ENCODE measurements at regions not wholly inside any gene's neighbourhood (a gene's known extent, or its start where the extent isn't known, plus 50 kb on each side); places are given as distances from the start of the nearest gene placed in this dataset.

- Histone ChIP-seq H3K27me3 (ENCODE audit: insufficient read depth, low read length) (peaks cover 3% of the 10 kb centered on the region), H3K4me1 (ENCODE audit: insufficient read depth, low read length) (peaks cover 6% of the 10 kb centered on the region), H3K4me3 (ENCODE audit: low read length) (no peak overlapping the region), H2AFZ (ENCODE audit: low read depth, low read length) (no peak overlapping the region), H3K36me3 (ENCODE audit: insufficient read depth, low read length) (no peaks in the 10 kb centered on the region), H3K9me3 (ENCODE audit: low read length) (no peaks in the 10 kb centered on the region)
Observed at GRCh38 chr2:128783896-128784295, 465.2 kb upstream of the HS6ST1 start.

- H3K27me3 ChIP-seq (ENCODE audit: insufficient read depth, low read length): peaks cover 3% of the 10 kb centered on the region
- no peaks in the 10 kb centered on the region for H3K36me3 ChIP-seq (ENCODE audit: insufficient read depth, low read length)
- H3K9me3 ChIP-seq (ENCODE audit: low read length): no peaks in the 10 kb centered on the region
- peaks cover 6% of the 10 kb centered on the region for H3K4me1 ChIP-seq (ENCODE audit: insufficient read depth, low read length)
- H2AFZ ChIP-seq (ENCODE audit: low read depth, low read length): no peak overlapping the region
- no peak overlapping the region for H3K4me3 ChIP-seq (ENCODE audit: low read length)
Observed at GRCh38 chr2:128784626-128785306, 466.1 kb upstream of the HS6ST1 start.

GRCh38 chr2:128786316-128786715 is 467.6 kb upstream of the HS6ST1 start:
- Histone ChIP-seq H3K27me3 (ENCODE audit: insufficient read depth, low read length) (peaks cover 3% of the 10 kb centered on the region), H3K4me1 (ENCODE audit: insufficient read depth, low read length) (peaks cover 14% of the 10 kb centered on the region), H3K36me3 (ENCODE audit: insufficient read depth, low read length) (no peaks in the 10 kb centered on the region), H3K4me3 (ENCODE audit: low read length) (no peak overlapping the region), H3K9me3 (ENCODE audit: low read length) (no peaks in the 10 kb centered on the region), H2AFZ (ENCODE audit: low read depth, low read length) (no peak overlapping the region)

GRCh38 chr2:128786741-128787478 is 468.2 kb upstream of the HS6ST1 start:
- H3K9me3 ChIP-seq (ENCODE audit: low read length): no peaks in the 10 kb centered on the region
- no peak overlapping the region for H3K4me3 ChIP-seq (ENCODE audit: low read length)
- no peaks in the 10 kb centered on the region for H3K36me3 ChIP-seq (ENCODE audit: insufficient read depth, low read length)
- peaks cover 3% of the 10 kb centered on the region for H3K27me3 ChIP-seq (ENCODE audit: insufficient read depth, low read length)
- peaks cover 14% of the 10 kb centered on the region for H3K4me1 ChIP-seq (ENCODE audit: insufficient read depth, low read length)
- H2AFZ ChIP-seq (ENCODE audit: low read depth, low read length): no peak overlapping the region

GRCh38 chr2:128787616-128788015 is 468.9 kb upstream of the HS6ST1 start:
- Histone ChIP-seq H3K9me3 (ENCODE audit: low read length) (no peaks in the 10 kb centered on the region), H3K36me3 (ENCODE audit: insufficient read depth, low read length) (no peaks in the 10 kb centered on the region), H3K4me3 (ENCODE audit: low read length) (no peak overlapping the region), H2AFZ (ENCODE audit: low read depth, low read length) (no peak overlapping the region), H3K27me3 (ENCODE audit: insufficient read depth, low read length) (no peaks in the 10 kb centered on the region), H3K4me1 (ENCODE audit: insufficient read depth, low read length) (peaks cover 14% of the 10 kb centered on the region)

GRCh38 chr2:128788636-128789220 is 470.1 kb upstream of the HS6ST1 start:
- no peaks in the 10 kb centered on the region for H3K27me3 ChIP-seq (ENCODE audit: insufficient read depth, low read length)
- no peak overlapping the region for H2AFZ ChIP-seq (ENCODE audit: low read depth, low read length)
- no peak overlapping the region for H3K4me3 ChIP-seq (ENCODE audit: low read length)
- peaks cover 14% of the 10 kb centered on the region for H3K4me1 ChIP-seq (ENCODE audit: insufficient read depth, low read length)
- no peaks in the 10 kb centered on the region for H3K36me3 ChIP-seq (ENCODE audit: insufficient read depth, low read length)
- no peaks in the 10 kb centered on the region for H3K9me3 ChIP-seq (ENCODE audit: low read length)

- Histone ChIP-seq H3K4me3 (ENCODE audit: low read length) (no peak overlapping the region), H3K36me3 (ENCODE audit: insufficient read depth, low read length) (no peaks in the 10 kb centered on the region), H3K27me3 (ENCODE audit: insufficient read depth, low read length) (no peaks in the 10 kb centered on the region), H3K4me1 (ENCODE audit: insufficient read depth, low read length) (peaks cover 14% of the 10 kb centered on the region), H3K9me3 (ENCODE audit: low read length) (no peaks in the 10 kb centered on the region), H2AFZ (ENCODE audit: low read depth, low read length) (no peak overlapping the region)
Observed at GRCh38 chr2:128789221-128789620, 470.6 kb upstream of the HS6ST1 start.

GRCh38 chr2:128789776-128790455 is 471.2 kb upstream of the HS6ST1 start:
- peaks cover 14% of the 10 kb centered on the region for H3K4me1 ChIP-seq (ENCODE audit: insufficient read depth, low read length)
- H3K27me3 ChIP-seq (ENCODE audit: insufficient read depth, low read length): no peaks in the 10 kb centered on the region
- H3K36me3 ChIP-seq (ENCODE audit: insufficient read depth, low read length): no peaks in the 10 kb centered on the region
- H2AFZ ChIP-seq (ENCODE audit: low read depth, low read length): no peak overlapping the region
- H3K4me3 ChIP-seq (ENCODE audit: low read length): no peak overlapping the region
- no peaks in the 10 kb centered on the region for H3K9me3 ChIP-seq (ENCODE audit: low read length)

- H3K36me3 ChIP-seq (ENCODE audit: insufficient read depth, low read length): no peaks in the 10 kb centered on the region
- peaks cover 14% of the 10 kb centered on the region for H3K4me1 ChIP-seq (ENCODE audit: insufficient read depth, low read length)
- no peak overlapping the region for H2AFZ ChIP-seq (ENCODE audit: low read depth, low read length)
- no peaks in the 10 kb centered on the region for H3K9me3 ChIP-seq (ENCODE audit: low read length)
- H3K27me3 ChIP-seq (ENCODE audit: insufficient read depth, low read length): no peaks in the 10 kb centered on the region
- H3K4me3 ChIP-seq (ENCODE audit: low read length): no peak overlapping the region
Observed at GRCh38 chr2:128790541-128791001, 471.9 kb upstream of the HS6ST1 start.

- H3K27me3 ChIP-seq (ENCODE audit: insufficient read depth, low read length): no peaks in the 10 kb centered on the region
- H3K4me1 ChIP-seq (ENCODE audit: insufficient read depth, low read length): peaks cover 14% of the 10 kb centered on the region
- no peaks in the 10 kb centered on the region for H3K36me3 ChIP-seq (ENCODE audit: insufficient read depth, low read length)
- no peak overlapping the region for H2AFZ ChIP-seq (ENCODE audit: low read depth, low read length)
- no peak overlapping the region for H3K4me3 ChIP-seq (ENCODE audit: low read length)
- no peaks in the 10 kb centered on the region for H3K9me3 ChIP-seq (ENCODE audit: low read length)
Observed at GRCh38 chr2:128791120-128791984, 472.7 kb upstream of the HS6ST1 start.

GRCh38 chr2:128791985-128792320 is 473.3 kb upstream of the HS6ST1 start:
- H3K9me3 ChIP-seq (ENCODE audit: low read length): no peaks in the 10 kb centered on the region
- H2AFZ ChIP-seq (ENCODE audit: low read depth, low read length): no peak overlapping the region
- H3K4me3 ChIP-seq (ENCODE audit: low read length): no peak overlapping the region
- H3K4me1 ChIP-seq (ENCODE audit: insufficient read depth, low read length): peaks cover 11% of the 10 kb centered on the region
- H3K27me3 ChIP-seq (ENCODE audit: insufficient read depth, low read length): no peaks in the 10 kb centered on the region
- no peaks in the 10 kb centered on the region for H3K36me3 ChIP-seq (ENCODE audit: insufficient read depth, low read length)

- Histone ChIP-seq H3K9me3 (ENCODE audit: low read length) (no peaks in the 10 kb centered on the region), H2AFZ (ENCODE audit: low read depth, low read length) (no peak overlapping the region), H3K4me1 (ENCODE audit: insufficient read depth, low read length) (peaks cover 8% of the 10 kb centered on the region), H3K36me3 (ENCODE audit: insufficient read depth, low read length) (no peaks in the 10 kb centered on the region), H3K27me3 (ENCODE audit: insufficient read depth, low read length) (no peaks in the 10 kb centered on the region), H3K4me3 (ENCODE audit: low read length) (no peak overlapping the region)
Observed at GRCh38 chr2:128792476-128793054, 473.9 kb upstream of the HS6ST1 start.
